Astrocyte of the spinal cord (primary cell): ENCODE measurements at regions not wholly inside any gene's neighbourhood (a gene's known extent, or its start where the extent isn't known, plus 50 kb on each side); places are given as distances from the start of the nearest gene placed in this dataset.
"Not testable (repeated sequence)": the region's sequence is repeated elsewhere in the genome, so short reads cannot be mapped to it uniquely, and the experiment has no call there.

Experiments used
- DNase-seq: peaks from one replicate; pipeline ENCODE4 v3.0.0; 2011; ENCODE audit warnings: low read depth, low spot score
- H3K4me3 ChIP-seq: 2 replicates; pipeline ENCODE4 v1.5.1; 2011; ENCODE audit warnings: low read depth, mild to moderate bottlenecking, low read length, moderate library complexity
- in situ Hi-C: cut with HindIII; loops from 2 replicates; pipeline ENCODE4 v1.10.0; 2017; ENCODE audit warnings: low sequenced_read_pairs
- TF ChIP-seq, protein P1 (sequence below): IDR thresholded peaks from 2 replicates; pipeline ENCODE4 v1.5.1; 2012; ENCODE audit warnings: low read depth, mild to moderate bottlenecking, low read length, inconsistent platforms

DNA sequence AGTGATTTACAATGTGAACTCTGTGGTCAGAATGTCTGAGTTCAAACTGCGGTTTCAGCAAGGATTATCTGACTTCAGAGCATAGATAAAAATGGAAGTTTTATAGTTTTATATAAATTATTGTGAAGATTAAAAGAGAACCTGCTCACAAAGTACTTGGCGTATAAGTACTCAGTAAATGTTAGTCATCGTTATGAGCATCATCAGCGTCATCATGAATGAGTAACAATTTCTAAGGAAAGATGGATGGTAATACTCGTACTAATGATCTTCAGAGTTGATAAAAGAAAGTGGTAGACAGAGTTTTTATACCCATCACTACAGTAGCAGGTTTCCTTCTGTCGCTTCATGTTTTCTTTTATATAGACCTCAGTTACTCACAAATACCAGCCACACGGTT, 341.8 kb downstream of the RAP2B start:
- TF ChIP-seq, protein P1, sequence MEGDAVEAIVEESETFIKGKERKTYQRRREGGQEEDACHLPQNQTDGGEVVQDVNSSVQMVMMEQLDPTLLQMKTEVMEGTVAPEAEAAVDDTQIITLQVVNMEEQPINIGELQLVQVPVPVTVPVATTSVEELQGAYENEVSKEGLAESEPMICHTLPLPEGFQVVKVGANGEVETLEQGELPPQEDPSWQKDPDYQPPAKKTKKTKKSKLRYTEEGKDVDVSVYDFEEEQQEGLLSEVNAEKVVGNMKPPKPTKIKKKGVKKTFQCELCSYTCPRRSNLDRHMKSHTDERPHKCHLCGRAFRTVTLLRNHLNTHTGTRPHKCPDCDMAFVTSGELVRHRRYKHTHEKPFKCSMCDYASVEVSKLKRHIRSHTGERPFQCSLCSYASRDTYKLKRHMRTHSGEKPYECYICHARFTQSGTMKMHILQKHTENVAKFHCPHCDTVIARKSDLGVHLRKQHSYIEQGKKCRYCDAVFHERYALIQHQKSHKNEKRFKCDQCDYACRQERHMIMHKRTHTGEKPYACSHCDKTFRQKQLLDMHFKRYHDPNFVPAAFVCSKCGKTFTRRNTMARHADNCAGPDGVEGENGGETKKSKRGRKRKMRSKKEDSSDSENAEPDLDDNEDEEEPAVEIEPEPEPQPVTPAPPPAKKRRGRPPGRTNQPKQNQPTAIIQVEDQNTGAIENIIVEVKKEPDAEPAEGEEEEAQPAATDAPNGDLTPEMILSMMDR, result no peak
- in situ Hi-C loops, result no loop called here
- H3K4me3 ChIP-seq, result no peak overlapping the region
- DNase-seq, result no peak

DNA sequence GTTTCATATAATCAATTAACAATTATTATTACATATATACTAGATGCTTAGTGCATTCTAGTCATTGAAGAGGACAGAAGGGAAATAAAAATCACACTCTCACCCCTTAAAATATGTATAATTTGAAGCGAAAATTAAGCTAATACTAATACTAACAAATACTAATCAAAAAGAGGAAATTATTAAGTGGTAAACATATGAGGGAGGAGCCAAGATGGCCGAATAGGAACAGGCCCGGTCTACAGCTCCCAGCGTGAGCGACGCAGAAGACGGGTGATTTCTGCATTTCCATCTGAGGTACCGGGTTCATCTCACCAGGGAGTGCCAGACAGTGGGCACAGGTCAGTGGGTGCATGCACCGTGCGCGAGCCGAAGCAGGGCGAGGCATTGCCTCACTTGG, 344.2 kb downstream of the RAP2B start:
- H3K4me3 ChIP-seq, DNase-seq, in situ Hi-C loops: not testable (repeated sequence)

DNA sequence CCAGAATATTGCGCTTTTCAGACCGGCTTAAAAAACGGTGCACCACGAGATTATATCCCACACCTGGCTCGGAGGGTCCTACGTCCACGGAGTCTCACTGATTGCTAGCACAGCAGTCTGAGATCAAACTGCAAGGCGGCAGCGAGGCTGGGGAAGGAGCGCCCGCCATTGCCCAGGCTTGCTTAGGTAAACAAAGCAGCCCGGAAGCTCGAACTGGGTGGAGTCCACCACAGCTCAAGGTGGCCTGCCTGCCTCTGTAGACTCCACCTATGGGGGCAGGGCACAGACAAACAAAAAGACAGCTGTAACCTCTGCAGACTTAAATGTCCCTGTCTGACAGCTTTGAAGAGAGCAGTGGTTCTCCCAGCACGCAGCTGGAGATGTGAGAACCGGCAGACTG, 344.7 kb downstream of the RAP2B start:
- H3K4me3 ChIP-seq, in situ Hi-C loops, DNase-seq: not testable (repeated sequence)

DNA sequence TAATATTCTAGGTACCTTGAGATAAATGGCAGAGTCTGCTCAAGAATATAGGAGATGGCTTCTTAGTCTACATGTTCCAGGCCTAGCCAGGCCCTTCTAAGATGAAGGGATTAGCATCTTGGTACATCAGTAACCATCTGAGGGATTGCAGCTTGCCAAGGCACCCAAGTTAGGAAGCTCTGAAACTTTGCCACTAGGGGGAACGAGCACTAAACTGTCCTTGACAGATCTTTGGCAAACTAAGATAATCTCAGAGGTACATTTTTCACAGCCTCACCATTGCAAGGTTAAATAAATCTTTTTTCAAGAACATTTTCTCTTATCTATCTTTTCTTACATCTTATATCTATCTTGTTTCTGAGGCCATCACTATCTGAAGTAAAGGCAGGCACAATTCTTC, 351.2 kb downstream of the RAP2B start:
- no peak overlapping the region for H3K4me3 ChIP-seq
- TF ChIP-seq, protein P1, result no peak
- in situ Hi-C loops, result no loop called here
- no peak for DNase-seq

DNA sequence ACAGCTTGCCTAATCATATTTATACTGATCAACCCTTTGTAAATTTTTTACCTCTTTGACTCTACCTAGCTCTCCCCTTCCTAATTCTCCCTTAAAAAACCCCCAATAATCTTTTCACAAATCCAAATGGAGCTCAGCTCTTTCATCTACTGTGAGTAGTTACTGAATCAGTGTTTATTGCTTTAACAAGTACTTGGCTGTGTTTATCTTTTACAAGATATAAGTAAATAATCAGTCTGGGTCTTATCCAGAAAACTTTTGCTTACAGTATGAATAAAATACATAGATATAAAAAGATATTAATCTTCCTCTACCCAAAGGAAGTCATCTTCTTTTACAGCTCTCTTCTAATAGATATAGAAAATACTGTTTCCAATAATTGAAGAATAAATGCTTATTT, 366.4 kb downstream of the RAP2B start:
- no peak overlapping the region for H3K4me3 ChIP-seq
- DNase-seq, result no peak
- in situ Hi-C loops, result no loop called here
- TF ChIP-seq, protein P1, result no peak

DNA sequence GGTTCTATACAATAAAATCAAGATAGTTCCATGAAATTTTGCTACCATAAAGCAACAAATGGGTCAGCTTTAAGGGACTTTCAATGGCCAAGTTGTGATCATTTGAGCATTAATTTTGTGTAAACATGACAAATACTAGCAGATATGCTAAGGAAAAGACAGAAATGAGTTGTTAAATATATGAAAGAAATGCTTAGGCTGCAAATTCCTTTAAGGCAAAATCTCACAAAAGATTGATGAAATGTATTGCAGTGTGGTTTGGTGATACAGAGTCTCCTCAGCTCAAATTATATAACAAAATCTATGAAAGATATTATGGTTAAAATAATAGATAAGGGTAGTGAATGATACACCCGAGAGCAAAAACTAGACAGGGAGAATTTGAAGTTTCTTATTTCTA, 377.2 kb downstream of the RAP2B start:
- TF ChIP-seq, protein P1, result no peak
- no peak for DNase-seq
- no peak overlapping the region for H3K4me3 ChIP-seq
- in situ Hi-C loops, result no loop called here

DNA sequence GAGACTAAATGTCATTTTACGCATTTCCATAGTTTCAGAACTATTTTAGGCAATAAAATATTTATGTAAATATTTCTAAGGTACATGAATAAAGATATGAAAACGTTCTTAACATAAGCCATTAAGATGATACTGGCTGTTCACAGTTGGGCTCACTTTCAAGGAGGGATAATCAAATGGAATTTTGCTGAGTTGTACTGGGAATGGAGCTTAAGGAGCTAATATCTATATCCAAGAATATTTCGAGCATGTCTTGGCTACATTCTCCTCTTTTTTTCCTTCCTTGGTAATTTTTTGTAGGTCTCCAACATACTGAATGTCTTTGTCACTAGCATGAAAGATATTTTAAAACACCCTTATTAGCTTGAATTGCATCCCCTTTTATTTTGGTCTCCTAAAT, 383.4 kb downstream of the RAP2B start:
- in situ Hi-C loops, result no loop called here
- no peak for DNase-seq
- H3K4me3 ChIP-seq, result no peak overlapping the region
- TF ChIP-seq, protein P1, result no peak

DNA sequence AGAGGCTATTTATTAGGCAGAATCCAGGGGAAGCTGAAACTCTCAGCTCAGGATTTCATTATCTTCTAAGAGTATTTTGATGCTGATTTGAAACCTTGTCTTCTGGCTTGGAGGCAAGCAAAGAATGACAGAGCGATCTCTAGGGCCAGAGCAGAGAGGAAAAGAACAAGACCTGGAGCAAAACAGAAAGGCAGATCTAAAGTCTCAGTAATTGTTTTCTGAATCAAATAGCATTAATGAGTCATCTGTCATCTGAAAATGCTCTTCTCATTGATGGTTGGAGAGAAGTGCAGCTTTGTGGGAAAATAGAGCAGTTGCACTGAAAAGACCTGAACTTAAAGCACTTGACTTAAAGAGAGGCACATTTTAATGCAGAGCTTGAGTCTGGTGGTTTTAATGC, 385.9 kb downstream of the RAP2B start:
- DNase-seq, result no peak
- H3K4me3 ChIP-seq, result no peak overlapping the region
- TF ChIP-seq, protein P1, result no peak
- in situ Hi-C loops, result no loop called here

DNA sequence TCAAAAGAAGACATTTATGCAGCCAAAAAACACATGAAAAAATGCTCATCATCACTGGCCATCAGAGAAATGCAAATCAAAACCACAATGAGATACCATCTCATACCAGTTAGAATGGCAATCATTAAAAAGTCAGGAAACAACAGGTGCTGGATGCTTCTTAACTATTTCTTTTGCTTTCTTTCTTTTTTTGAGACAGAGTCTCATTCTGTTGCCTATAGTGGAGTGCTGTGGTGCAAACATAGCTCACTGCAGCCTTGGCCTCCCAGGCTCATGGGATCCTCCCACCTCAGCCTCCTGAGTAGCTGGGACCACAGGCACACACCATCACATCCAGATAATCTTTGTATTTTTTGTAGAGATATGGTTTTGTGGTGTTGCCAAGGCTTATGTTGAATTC, 387.7 kb downstream of the RAP2B start:
- H3K4me3 ChIP-seq, DNase-seq, in situ Hi-C loops: not testable (repeated sequence)
